Tibial nerve (tissue), 4 donors: ENCODE measurements at regions not wholly inside any gene's neighbourhood (a gene's known extent, or its start where the extent isn't known, plus 50 kb on each side); places are given as distances from the start of the nearest gene placed in this dataset.

Experiments used
- CTCF ChIP-seq, 5 experiments: fragments of 200-600 bp in 3 of 5; fragments of 450-650 bp in 2 of 5; sonication (generic) in 3 of 5; IDR thresholded peaks; one replicate each; pipeline ENCODE4 v1.5.1; 2016 to 2019; ENCODE audit warnings: antibody characterized with exemption in 5 of 5, mild to moderate bottlenecking in 3 of 5, moderate library complexity in 2 of 5
- EP300 ChIP-seq, 2 donors: sonication (generic); formaldehyde crosslinking; IDR thresholded peaks; one replicate each; pipeline ENCODE4 v1.6.1; 2017; ENCODE audit warnings: antibody characterized with exemption in 2 of 2, mild to moderate bottlenecking in 1 of 2
- POLR2A ChIP-seq, 2 donors: fragments of 450-650 bp; IDR thresholded peaks; one replicate each; pipeline ENCODE4 v1.6.1; 2017; ENCODE audit warnings: antibody characterized with exemption in 2 of 2, mild to moderate bottlenecking in 2 of 2, moderate library complexity in 2 of 2

GRCh38 chr6:156344491-156344890 is 432.7 kb upstream of the ARID1B start:
- no peak for TF ChIP-seq CTCF (IDR thresholded peaks at IDR 0.05)
- TF ChIP-seq EP300 (IDR thresholded peaks at IDR 0.05) = no peak
- no peak for TF ChIP-seq POLR2A (IDR thresholded peaks at IDR 0.05)
